GM12878 (cell line): ENCODE measurements at regions not wholly inside any gene's neighbourhood (a gene's known extent, or its start where the extent isn't known, plus 50 kb on each side); places are given as distances from the start of the nearest gene placed in this dataset.

Experiments used
- ATAC-seq: fragments of 200-7000 bp; cut with Tn5 transposase; 3 replicates; pipeline ENCODE4 v1.9.1; 2020; ENCODE audit warnings: mild to moderate bottlenecking, moderate library complexity
- BruUV-seq: library from RNA; stranded (reverse); fragments of 400-500 nt; replicated peaks from 2 replicates; lab custom pipeline; 2021; lab: Mats Ljungman, UMichigan
- CTCF ChIA-PET: fragments of 300-600 bp; sonication (Branson Sonifier 250); formaldehyde crosslinking; extraction: SDS; loops from one replicate; lab custom pipeline; 2021; ENCODE audit warnings: inconsistent platforms; lab: Yijun Ruan, JAX
- POLR2A ChIA-PET: fragments of 350-600 bp; formaldehyde crosslinking; extraction: SDS; loops from one replicate; lab custom pipeline; 2021; ENCODE audit warnings: inconsistent platforms; lab: Charles Lee
- RAD21 ChIA-PET: fragments of 300-600 bp; sonication (Branson Sonifier 250); formaldehyde crosslinking; loops from one replicate; lab custom pipeline; 2023; ENCODE audit warnings: antibody characterized with exemption; ENCODE audit not compliant: unreplicated experiment; lab: Charles Lee
- SMC1A ChIA-PET: fragments of 300-600 bp; sonication (Branson Sonifier 250); formaldehyde crosslinking; loops from one replicate; lab custom pipeline; 2023; ENCODE audit not compliant: unreplicated experiment, uncharacterized antibody; lab: Charles Lee
- DNase-seq: peaks from one replicate; pipeline ENCODE4 v3.0.0-alpha.2; 2011; ENCODE audit warnings: low read depth, low spot score
- FAIRE-seq: peaks from 3 replicates; lab custom pipeline; 2011; peaks lifted over from hg19 to GRCh38; lab: Jason Lieb, UNC
- H2AFZ ChIP-seq: 2 replicates; pipeline ENCODE4 v1.6.0; 2011; ENCODE audit warnings: low read depth, low read length, control low read depth; ENCODE audit not compliant: control insufficient read depth
- H3K27ac ChIP-seq: 2 replicates; pipeline ENCODE4 v1.5.1; 2011; ENCODE audit warnings: control low read depth; ENCODE audit not compliant: control insufficient read depth, insufficient read depth
- H3K27me3 ChIP-seq, 2 experiments: replicated peaks in 1 of 2; 2 replicates each; pipeline versions ENCODE4 v1.6.0 to v1.6.1; 2011; ENCODE audit warnings: low read length in 1 of 2; ENCODE audit not compliant: control insufficient read depth in 2 of 2, insufficient read depth in 2 of 2
- H3K36me3 ChIP-seq, 2 experiments: 2 replicates each; pipeline ENCODE4 v1.5.1; 2011; ENCODE audit warnings: low read length in 1 of 2; ENCODE audit not compliant: control insufficient read depth in 2 of 2, insufficient read depth in 2 of 2
- H3K4me1 ChIP-seq: 2 replicates; pipeline ENCODE4 v1.6.1; 2011; ENCODE audit warnings: mild to moderate bottlenecking, low read length, moderate library complexity, mixed read lengths; ENCODE audit not compliant: control insufficient read depth, insufficient read depth
- H3K4me2 ChIP-seq: 2 replicates; pipeline ENCODE4 v1.6.0; 2011; ENCODE audit warnings: control low read depth; ENCODE audit not compliant: control insufficient read depth, insufficient read depth
- H3K4me3 ChIP-seq: fragments of 200-600 bp; sonication (generic); 2 replicates; pipeline ENCODE4 v1.5.1; 2016
- H3K79me2 ChIP-seq: 2 replicates; pipeline ENCODE4 v1.6.0; 2011; ENCODE audit warnings: low read length; ENCODE audit not compliant: control insufficient read depth, insufficient read depth
- H3K9ac ChIP-seq: 2 replicates; pipeline ENCODE4 v1.8.0; 2011; ENCODE audit warnings: low read length, control low read depth, mixed read lengths; ENCODE audit not compliant: control insufficient read depth, insufficient read depth
- H3K9me3 ChIP-seq: replicated peaks from 3 replicates; pipeline ENCODE4 v1.5.1; 2011; ENCODE audit warnings: mild to moderate bottlenecking, low read length; ENCODE audit not compliant: control insufficient read depth, insufficient read depth
- H4K20me1 ChIP-seq: 2 replicates; pipeline ENCODE4 v1.6.0; 2011; ENCODE audit not compliant: control insufficient read depth, insufficient read depth
- BACH1 ChIP-seq: fragments of 450-650 bp; IDR thresholded peaks from 2 replicates; pipeline ENCODE4 v1.6.1; 2017; ENCODE audit warnings: mild to moderate bottlenecking, borderline replicate concordance
- BRCA1 ChIP-seq: IDR thresholded peaks from 2 replicates; pipeline ENCODE4 v1.6.1; 2011; ENCODE audit warnings: low read depth, low read length, improper control_type of control experiment
- E2F4 ChIP-seq: IDR thresholded peaks from 2 replicates; pipeline ENCODE4 v1.6.1; 2012; ENCODE audit warnings: low read depth, low read length, improper control_type of control experiment
- HCFC1 ChIP-seq: fragments of 150-350 bp; IDR thresholded peaks from 2 replicates; pipeline ENCODE4 v1.6.1; 2014; ENCODE audit warnings: low read length
- MXI1 ChIP-seq: fragments of 150-350 bp; IDR thresholded peaks from 2 replicates; pipeline ENCODE4 v1.6.1; 2011; ENCODE audit warnings: low read depth, mild to moderate bottlenecking, inconsistent platforms, low read length, improper control_type of control experiment
- NKRF ChIP-seq: fragments of 450-650 bp; conservative IDR thresholded peaks from 2 replicates; pipeline ENCODE4 v1.6.1; 2017; ENCODE audit warnings: mild to moderate bottlenecking, moderate library complexity
- REST ChIP-seq: IDR thresholded peaks from 2 replicates; pipeline ENCODE4 v1.6.1; 2012; ENCODE audit warnings: mild to moderate bottlenecking, low read depth, low read length
- SIN3A ChIP-seq: IDR thresholded peaks from 2 replicates; pipeline ENCODE4 v1.6.1; 2012; ENCODE audit warnings: low read depth, low read length, improper control_type of control experiment
- SMAD5 ChIP-seq: IDR thresholded peaks from 2 replicates; pipeline ENCODE4 v1.6.1; 2016; ENCODE audit warnings: antibody characterized with exemption, low read depth
- SREBF1 ChIP-seq: IDR thresholded peaks from 2 replicates; pipeline ENCODE4 v1.6.1; 2012; ENCODE audit warnings: mild to moderate bottlenecking, low read length
- STAT3 ChIP-seq: IDR thresholded peaks from 2 replicates; pipeline ENCODE4 v1.6.1; 2011; ENCODE audit warnings: low read depth, low read length, improper control_type of control experiment
- TCF7 ChIP-seq: IDR thresholded peaks from 2 replicates; pipeline ENCODE4 v1.6.1; 2014; ENCODE audit warnings: antibody characterized with exemption, borderline replicate concordance
- USF1 ChIP-seq: IDR thresholded peaks from 2 replicates; pipeline ENCODE4 v1.6.1; 2011; ENCODE audit warnings: borderline replicate concordance, low read depth, mild to moderate bottlenecking, moderate library complexity, mixed read lengths, low read length; ENCODE audit not compliant: insufficient read depth; ENCODE audit errors: extremely low read length
- ZBED1 ChIP-seq: IDR thresholded peaks from 2 replicates; pipeline ENCODE4 v1.6.1; 2016; ENCODE audit warnings: borderline replicate concordance
- ZBTB4 ChIP-seq: fragments of 450-650 bp; formaldehyde crosslinking; IDR thresholded peaks from 2 replicates; pipeline ENCODE4 v1.4.0; 2022; ENCODE audit warnings: mild to moderate bottlenecking, moderate library complexity
- WGBS: methylation state at CpG from one replicate; pipeline ENCODE4 v1.1.6; 2016; ENCODE audit warnings: low lambda C conversion rate; ENCODE audit not compliant: insufficient replicate concordance, insufficient coverage; ENCODE audit errors: missing lambda C conversion rate; 5-methylcytosine and 5-hydroxymethylcytosine counted together
- in situ Hi-C: fragments of 300-500 bp; cut with MboI; formaldehyde crosslinking; loops from 9 replicates; pipeline ENCODE4 v1.14.3; 2018; ENCODE audit warnings: mixed read lengths
- intact Hi-C: fragments of 100-400 bp; cut with micrococcal nuclease; formaldehyde crosslinking; loops from one replicate; pipeline ENCODE4 v1.14.2; 2022; ENCODE audit not compliant: unreplicated experiment

GRCh38 chr17:69725146-69725545 is 310.6 kb downstream of the MAP2K6 start:
- ChIA-PET SMC1A (interaction anchor here (1.1 kb wide), 1 partner anchor 21 kb away, joined by 3 read pairs; no protein-coding TSS in a partner anchor), CTCF (interaction anchor here (0.7 kb wide), 1 partner anchor 897 kb away, joined by 3 read pairs; no protein-coding TSS in a partner anchor), POLR2A (no interaction called here), RAD21 (no interaction called here)
- no TSS peak for BruUV-seq
- Histone ChIP-seq H3K36me3 (no peaks in the 10 kb centered on the region), H3K4me3 (no peak overlapping the region), H3K79me2 (no peaks in the 10 kb centered on the region), H3K4me1 (no peaks in the 10 kb centered on the region), H3K4me2 (no peak overlapping the region), H3K27ac (no peak overlapping the region), H3K9ac (no peak overlapping the region), H3K9me3 (no peaks in the 10 kb centered on the region), H3K27me3 (no peaks in the 10 kb centered on the region), H4K20me1 (no peaks in the 10 kb centered on the region), H2AFZ (no peak overlapping the region)
- no peak for ATAC-seq
- DNase-seq: no peak
- FAIRE-seq: no peak
- TF ChIP-seq ZBED1 (no peak), MXI1 (no peak), USF1 (no peak), E2F4 (no peak), STAT3 (no peak), SREBF1 (no peak), HCFC1 (no peak), REST (no peak), TCF7 (no peak), SMAD5 (no peak), BRCA1 (no peak), BACH1 (no peak), SIN3A (no peak), ZBTB4 (CRISPR knock-in tag) (no peak), NKRF (no peak)
- WGBS: 0% methylated on average over 3 of the region's 3 CpGs
- in situ Hi-C loops (no loop called here), intact Hi-C loops (no loop called here)
